Effector memory CD8-positive, alpha-beta T cell (primary cell): ENCODE measurements at regions not wholly inside any gene's neighbourhood (a gene's known extent, or its start where the extent isn't known, plus 50 kb on each side); places are given as distances from the start of the nearest gene placed in this dataset.

Source experiments
- ATAC-seq: fragments of 150-1000 bp; cut with Tn5 transposase; replicated peaks from 2 replicates; pipeline ENCODE4 v1.10.0; 2021; ENCODE audit warnings: mild to moderate bottlenecking, moderate library complexity
- DNase-seq, 3 experiments: peaks; one replicate each; pipeline ENCODE4 v3.0.0; 2021
- H3K27ac Mint-ChIP-seq, 2 donors: one replicate each; pipeline ENCODE4 v1.8.0; 2022; ENCODE audit warnings: mild to moderate bottlenecking in 2 of 2, mixed read lengths in 2 of 2, moderate library complexity in 2 of 2
- H3K27me3 Mint-ChIP-seq, 2 donors: one replicate each; pipeline ENCODE4 v1.8.0; 2022; ENCODE audit warnings: mixed read lengths in 2 of 2
- H3K36me3 Mint-ChIP-seq: one replicate; pipeline ENCODE4 v1.8.0; 2022; ENCODE audit warnings: mild to moderate bottlenecking, moderate library complexity, mixed read lengths; ENCODE audit not compliant: insufficient read depth
- H3K4me1 Mint-ChIP-seq, 2 donors: one replicate each; pipeline ENCODE4 v1.8.0; 2022; ENCODE audit warnings: low read depth in 2 of 2, mixed read lengths in 2 of 2
- H3K4me3 Mint-ChIP-seq, 2 donors: one replicate each; pipeline ENCODE4 v1.8.0; 2022; ENCODE audit warnings: mild to moderate bottlenecking in 2 of 2, mixed read lengths in 2 of 2, moderate library complexity in 2 of 2
- H3K9me3 Mint-ChIP-seq, 2 donors: one replicate each; pipeline ENCODE4 v1.8.0; 2022; ENCODE audit warnings: mixed read lengths in 2 of 2

GRCh38 chrX:22366166-22366702 is 93.5 kb downstream of the CBLL2 start:
- H3K36me3 Mint-ChIP-seq, result no peaks in the 10 kb centered on the region
- no peaks in the 10 kb centered on the region for H3K27me3 Mint-ChIP-seq
- no peaks in the 10 kb centered on the region for H3K4me1 Mint-ChIP-seq
- H3K4me3 Mint-ChIP-seq, result no peak overlapping the region
- ATAC-seq (no peak), DNase-seq (no peak)
- no peak overlapping the region for H3K27ac Mint-ChIP-seq
- H3K9me3 Mint-ChIP-seq, result peaks cover 0 to under 1% of the 10 kb centered on the region in 2 donors

GRCh38 chrX:22366906-22367305 is 94.2 kb downstream of the CBLL2 start:
- DNase-seq, result no peak
- Mint-ChIP-seq H3K9me3 (no peaks in the 10 kb centered on the region), H3K36me3 (no peaks in the 10 kb centered on the region), H3K27me3 (no peaks in the 10 kb centered on the region), H3K4me3 (no peak overlapping the region), H3K27ac (no peak overlapping the region), H3K4me1 (no peaks in the 10 kb centered on the region)
- no peak for ATAC-seq

GRCh38 chrX:22373094-22373493 is 100.4 kb downstream of the CBLL2 start:
- no peak overlapping the region for H3K27ac Mint-ChIP-seq
- DNase-seq (no peak), ATAC-seq (no peak)
- no peaks in the 10 kb centered on the region for H3K36me3 Mint-ChIP-seq
- no peak overlapping the region for H3K4me3 Mint-ChIP-seq
- no peaks in the 10 kb centered on the region for H3K4me1 Mint-ChIP-seq
- no peaks in the 10 kb centered on the region for H3K9me3 Mint-ChIP-seq
- no peaks in the 10 kb centered on the region for H3K27me3 Mint-ChIP-seq

GRCh38 chrX:22373766-22374165 is 101.1 kb downstream of the CBLL2 start:
- no peaks in the 10 kb centered on the region for H3K36me3 Mint-ChIP-seq
- H3K4me3 Mint-ChIP-seq, result no peak overlapping the region
- ATAC-seq, result no peak
- H3K9me3 Mint-ChIP-seq, result no peaks in the 10 kb centered on the region
- DNase-seq, result no peak
- no peak overlapping the region for H3K27ac Mint-ChIP-seq
- H3K4me1 Mint-ChIP-seq, result no peaks in the 10 kb centered on the region
- H3K27me3 Mint-ChIP-seq, result no peaks in the 10 kb centered on the region

- Mint-ChIP-seq H3K36me3 (no peaks in the 10 kb centered on the region), H3K4me1 (no peaks in the 10 kb centered on the region), H3K27ac (no peak overlapping the region), H3K27me3 (no peaks in the 10 kb centered on the region), H3K4me3 (no peak overlapping the region), H3K9me3 (no peaks in the 10 kb centered on the region)
- DNase-seq, result no peak
- ATAC-seq, result no peak
Observed at GRCh38 chrX:22376369-22376768, 103.7 kb downstream of the CBLL2 start.

GRCh38 chrX:22378296-22378695 is 105.6 kb downstream of the CBLL2 start:
- no peaks in the 10 kb centered on the region for H3K9me3 Mint-ChIP-seq
- no peak overlapping the region for H3K27ac Mint-ChIP-seq
- no peaks in the 10 kb centered on the region for H3K27me3 Mint-ChIP-seq
- DNase-seq (no peak), ATAC-seq (no peak)
- H3K4me1 Mint-ChIP-seq, result no peaks in the 10 kb centered on the region
- H3K4me3 Mint-ChIP-seq, result no peak overlapping the region
- H3K36me3 Mint-ChIP-seq, result no peaks in the 10 kb centered on the region

GRCh38 chrX:22383988-22384387 is 111.3 kb downstream of the CBLL2 start:
- Mint-ChIP-seq H3K9me3 (no peaks in the 10 kb centered on the region), H3K4me3 (no peak overlapping the region), H3K4me1 (no peaks in the 10 kb centered on the region), H3K36me3 (no peaks in the 10 kb centered on the region), H3K27me3 (no peaks in the 10 kb centered on the region), H3K27ac (no peak overlapping the region)
- DNase-seq, result no peak
- ATAC-seq, result no peak

- no peaks in the 10 kb centered on the region for H3K9me3 Mint-ChIP-seq
- H3K4me1 Mint-ChIP-seq, result no peaks in the 10 kb centered on the region
- DNase-seq, result no peak
- H3K27ac Mint-ChIP-seq, result no peak overlapping the region
- no peaks in the 10 kb centered on the region for H3K27me3 Mint-ChIP-seq
- no peak for ATAC-seq
- H3K36me3 Mint-ChIP-seq, result no peaks in the 10 kb centered on the region
- no peak overlapping the region for H3K4me3 Mint-ChIP-seq
Observed at GRCh38 chrX:22389556-22390179, 117.0 kb downstream of the CBLL2 start.

GRCh38 chrX:22392133-22392948 is 119.6 kb downstream of the CBLL2 start:
- H3K4me3 Mint-ChIP-seq, result no peak overlapping the region
- H3K27ac Mint-ChIP-seq, result no peak overlapping the region
- no peak for ATAC-seq
- no peak for DNase-seq
- no peaks in the 10 kb centered on the region for H3K27me3 Mint-ChIP-seq
- H3K4me1 Mint-ChIP-seq, result no peaks in the 10 kb centered on the region
- H3K9me3 Mint-ChIP-seq, result no peaks in the 10 kb centered on the region
- H3K36me3 Mint-ChIP-seq, result no peaks in the 10 kb centered on the region

GRCh38 chrX:22395372-22395771 is 122.7 kb downstream of the CBLL2 start:
- Mint-ChIP-seq H3K4me3 (no peak overlapping the region), H3K36me3 (no peaks in the 10 kb centered on the region), H3K9me3 (no peaks in the 10 kb centered on the region), H3K27ac (no peak overlapping the region), H3K27me3 (no peaks in the 10 kb centered on the region), H3K4me1 (no peaks in the 10 kb centered on the region)
- ATAC-seq, result no peak
- DNase-seq, result no peak

- H3K4me1 Mint-ChIP-seq, result no peaks in the 10 kb centered on the region
- no peak overlapping the region for H3K27ac Mint-ChIP-seq
- no peak for DNase-seq
- H3K27me3 Mint-ChIP-seq, result no peaks in the 10 kb centered on the region
- H3K4me3 Mint-ChIP-seq, result no peak overlapping the region
- no peak for ATAC-seq
- no peaks in the 10 kb centered on the region for H3K36me3 Mint-ChIP-seq
- H3K9me3 Mint-ChIP-seq, result no peaks in the 10 kb centered on the region
Observed at GRCh38 chrX:22396408-22396807, 123.7 kb downstream of the CBLL2 start.

GRCh38 chrX:22397566-22397965 is 124.9 kb downstream of the CBLL2 start:
- no peak for ATAC-seq
- H3K9me3 Mint-ChIP-seq, result no peaks in the 10 kb centered on the region

GRCh38 chrX:22399437-22400192 is 126.9 kb downstream of the CBLL2 start:
- Mint-ChIP-seq H3K27ac (no peak overlapping the region), H3K36me3 (no peaks in the 10 kb centered on the region), H3K9me3 (peaks cover 0 to 1% of the 10 kb centered on the region in 2 donors), H3K4me3 (no peak overlapping the region), H3K4me1 (no peaks in the 10 kb centered on the region), H3K27me3 (no peaks in the 10 kb centered on the region)
- DNase-seq, result no peak
- ATAC-seq, result no peak

More at GRCh38 chrX:22397566-22397965, 124.9 kb downstream of the CBLL2 start:
- Mint-ChIP-seq H3K36me3 (no peaks in the 10 kb centered on the region), H3K4me1 (no peaks in the 10 kb centered on the region), H3K27ac (no peak overlapping the region), H3K27me3 (no peaks in the 10 kb centered on the region), H3K4me3 (no peak overlapping the region)
- DNase-seq, result no peak
